Thyroid gland (tissue), 4 donors: ENCODE measurements at regions not wholly inside any gene's neighbourhood (a gene's known extent, or its start where the extent isn't known, plus 50 kb on each side); places are given as distances from the start of the nearest gene placed in this dataset.

ENCODE experiments used
- POLR2A ChIP-seq, 2 donors: fragments of 450-650 bp; IDR thresholded peaks; one replicate each; pipeline ENCODE4 v1.6.1; 2017; ENCODE audit warnings: antibody characterized with exemption in 2 of 2, mild to moderate bottlenecking in 2 of 2, moderate library complexity in 1 of 2
- TF ChIP-seq, protein P1 (sequence below), 6 experiments: fragments of 200-600 bp in 3 of 6; fragments of 450-650 bp in 3 of 6; sonication (generic) in 3 of 6; IDR thresholded peaks; one replicate each; pipeline ENCODE4 v1.5.1; 2016 to 2019; ENCODE audit warnings: antibody characterized with exemption in 6 of 6, mild to moderate bottlenecking in 2 of 6, inconsistent platforms in 1 of 6, moderate library complexity in 1 of 6

DNA sequence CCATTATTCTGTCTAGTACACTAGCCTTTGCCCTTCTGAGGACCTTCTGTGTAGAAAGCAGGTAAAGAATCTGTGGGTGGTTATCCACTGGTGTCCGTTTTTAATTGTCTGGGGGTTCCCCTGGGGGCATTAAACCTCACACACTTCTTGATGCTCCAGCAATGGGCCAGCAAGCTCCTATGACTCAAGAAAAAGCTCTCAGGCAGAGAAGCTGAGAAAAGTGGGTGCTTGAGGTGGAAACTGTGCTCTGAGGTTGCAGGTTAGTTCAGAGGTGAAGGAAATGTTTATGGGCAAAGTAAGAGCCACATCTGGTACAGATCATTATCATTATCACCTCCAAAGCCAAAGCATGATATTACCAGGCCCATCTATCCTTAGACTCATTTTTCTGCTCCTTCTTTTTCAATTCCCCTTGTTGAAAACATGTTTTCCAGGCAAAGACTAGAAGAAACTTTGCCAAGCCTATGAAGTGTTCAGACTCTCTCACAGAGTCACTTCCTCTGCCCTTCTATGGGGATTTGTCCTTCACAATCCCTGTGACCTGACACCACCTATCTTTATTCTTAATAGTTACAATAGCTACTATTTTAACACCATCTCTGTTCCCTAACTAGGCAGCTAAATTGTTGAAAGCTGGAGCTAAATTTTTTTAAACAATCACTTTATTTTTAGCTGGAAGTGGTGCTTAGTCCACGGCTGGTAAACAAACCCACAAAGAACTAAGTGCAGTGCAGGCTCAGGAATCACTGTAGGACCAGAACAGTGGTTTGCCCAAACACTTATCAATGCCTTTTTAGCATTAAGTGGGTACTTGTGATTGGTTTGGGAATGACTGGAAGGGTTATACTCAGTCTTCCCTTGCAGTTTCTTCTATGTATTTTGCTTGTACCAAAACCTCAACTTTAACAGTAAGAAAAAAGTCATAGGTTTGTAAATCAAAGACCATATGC lies 512.8 kb upstream of the POU3F3 start:
- TF ChIP-seq POLR2A (IDR thresholded peaks at IDR 0.05) = no peak
- TF ChIP-seq, protein P1, sequence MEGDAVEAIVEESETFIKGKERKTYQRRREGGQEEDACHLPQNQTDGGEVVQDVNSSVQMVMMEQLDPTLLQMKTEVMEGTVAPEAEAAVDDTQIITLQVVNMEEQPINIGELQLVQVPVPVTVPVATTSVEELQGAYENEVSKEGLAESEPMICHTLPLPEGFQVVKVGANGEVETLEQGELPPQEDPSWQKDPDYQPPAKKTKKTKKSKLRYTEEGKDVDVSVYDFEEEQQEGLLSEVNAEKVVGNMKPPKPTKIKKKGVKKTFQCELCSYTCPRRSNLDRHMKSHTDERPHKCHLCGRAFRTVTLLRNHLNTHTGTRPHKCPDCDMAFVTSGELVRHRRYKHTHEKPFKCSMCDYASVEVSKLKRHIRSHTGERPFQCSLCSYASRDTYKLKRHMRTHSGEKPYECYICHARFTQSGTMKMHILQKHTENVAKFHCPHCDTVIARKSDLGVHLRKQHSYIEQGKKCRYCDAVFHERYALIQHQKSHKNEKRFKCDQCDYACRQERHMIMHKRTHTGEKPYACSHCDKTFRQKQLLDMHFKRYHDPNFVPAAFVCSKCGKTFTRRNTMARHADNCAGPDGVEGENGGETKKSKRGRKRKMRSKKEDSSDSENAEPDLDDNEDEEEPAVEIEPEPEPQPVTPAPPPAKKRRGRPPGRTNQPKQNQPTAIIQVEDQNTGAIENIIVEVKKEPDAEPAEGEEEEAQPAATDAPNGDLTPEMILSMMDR (IDR thresholded peaks at IDR 0.05) = no peak
